C4-2B (cell line): ENCODE measurements at regions not wholly inside any gene's neighbourhood (a gene's known extent, or its start where the extent isn't known, plus 50 kb on each side); places are given as distances from the start of the nearest gene placed in this dataset.

ENCODE experiments used
- CTCF ChIP-seq: fragments of 450-650 bp; conservative IDR thresholded peaks from 2 replicates; pipeline ENCODE4 v1.5.1; 2017; ENCODE audit warnings: mild to moderate bottlenecking
- ZFX ChIP-seq: fragments of 450-650 bp; IDR thresholded peaks from 2 replicates; pipeline ENCODE4 v1.6.1; 2017

GRCh38 chr6:53436526-53437303 is 88.0 kb upstream of the ELOVL5 start:
- no peak for TF ChIP-seq CTCF
- TF ChIP-seq ZFX = no peak
